Dermis blood vessel endothelial cell (primary cell): ENCODE measurements at regions not wholly inside any gene's neighbourhood (a gene's known extent, or its start where the extent isn't known, plus 50 kb on each side); places are given as distances from the start of the nearest gene placed in this dataset.

Source experiments
- DNase-seq: peaks from one replicate; pipeline ENCODE4 v3.0.0; 2010

DNA sequence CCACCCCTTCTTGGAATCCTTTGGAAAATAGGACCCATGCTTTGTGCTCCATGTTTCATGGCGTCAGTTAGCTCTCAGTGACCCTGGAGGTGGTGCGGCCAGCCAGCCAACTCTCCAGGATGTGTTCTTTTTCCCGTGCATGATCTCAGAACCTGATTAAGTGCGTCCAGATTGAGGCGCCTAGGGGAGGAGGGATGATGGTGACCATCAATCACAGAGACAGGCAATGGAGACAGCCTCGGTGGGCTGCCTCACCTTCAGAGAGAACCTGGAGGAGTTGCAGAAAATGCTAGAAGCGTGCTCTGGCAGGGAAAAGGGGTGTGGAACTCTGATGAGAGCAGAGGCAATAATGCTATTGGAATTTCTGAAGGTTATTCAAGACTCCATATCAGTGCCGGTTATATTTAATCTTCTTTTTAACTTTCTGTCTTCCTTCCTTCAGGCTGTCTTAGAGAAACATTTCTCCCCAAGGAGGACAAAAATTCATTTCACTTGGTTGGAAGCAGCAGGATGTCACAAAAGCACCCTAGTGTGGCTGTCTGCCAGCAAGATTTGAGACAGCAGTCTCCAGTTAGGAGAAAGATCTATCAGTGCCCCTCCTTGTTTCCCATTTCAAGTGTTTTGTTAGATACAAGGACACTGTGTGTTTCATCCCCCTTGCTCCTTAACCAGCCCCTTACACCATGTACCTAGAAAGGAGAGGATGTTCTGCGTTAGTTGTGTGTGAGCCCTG, 53.3 kb upstream of the IGF1 start:
- no peak for DNase-seq
